ENCODE measurements at regions not wholly inside any gene's neighbourhood (a gene's known extent, or its start where the extent isn't known, plus 50 kb on each side); places are given as distances from the start of the nearest gene placed in this dataset.

- TF ChIP-seq SIN3A (IDR thresholded peaks at IDR 0.05; ENCODE audit: borderline replicate concordance, low read depth, low read length) (no peak), YY1 (IDR thresholded peaks at IDR 0.05; ENCODE audit: insufficient read depth, insufficient replicate concordance, low read depth, low read length) (no peak), CTCF (CRISPR knock-in tag; IDR thresholded peaks at IDR 0.05) (no peak), BHLHE40 (IDR thresholded peaks at IDR 0.05; ENCODE audit: low read length) (no peak), ZNF766 (CRISPR knock-in tag; IDR thresholded peaks at IDR 0.05; ENCODE audit: borderline replicate concordance) (no peak), HMGXB4 (CRISPR knock-in tag; IDR thresholded peaks at IDR 0.05; ENCODE audit: borderline replicate concordance in 1 of 2, low read depth in 1 of 2) (no peak), ZNF839 (CRISPR knock-in tag; IDR thresholded peaks at IDR 0.05; ENCODE audit: borderline replicate concordance) (no peak), CEBPB (IDR thresholded peaks at IDR 0.05; ENCODE audit: borderline replicate concordance, low read depth, low read length) (no peak)
Observed at GRCh38 chr6:73965539-73966029, 269.6 kb downstream of the CD109 start.

Data from HepG2 (cell line).